SK-N-SH treated with all-trans-retinoic acid at 6 μM for 48 hours (cell line): ENCODE measurements at regions not wholly inside any gene's neighbourhood (a gene's known extent, or its start where the extent isn't known, plus 50 kb on each side); places are given as distances from the start of the nearest gene placed in this dataset.

Experiments
- ARNTL ChIP-seq: fragments of 450-650 bp; formaldehyde crosslinking; IDR thresholded peaks from 2 replicates; pipeline ENCODE4 v1.5.0; 2020; ENCODE audit warnings: low read depth, mild to moderate bottlenecking, moderate library complexity, borderline replicate concordance
- CREB5 ChIP-seq: fragments of 250-450 bp; sonication (Bioruptor Pico); IDR thresholded peaks from 2 replicates; pipeline ENCODE4 v1.5.1; 2020; ENCODE audit warnings: low read depth, mild to moderate bottlenecking, moderate library complexity
- CSRNP3 ChIP-seq: fragments of 250-450 bp; sonication (Bioruptor Pico); IDR thresholded peaks from 2 replicates; pipeline ENCODE4 v1.5.1; 2021; ENCODE audit warnings: mild to moderate bottlenecking, moderate library complexity
- PPARA ChIP-seq: fragments of 250-450 bp; sonication (Bioruptor Pico); IDR thresholded peaks from 2 replicates; pipeline ENCODE4 v1.5.0; 2020; ENCODE audit warnings: mild to moderate bottlenecking, borderline replicate concordance
- SNAI2 ChIP-seq: fragments of 250-450 bp; sonication (Bioruptor Pico); IDR thresholded peaks from 2 replicates; pipeline ENCODE4 v1.5.0; 2020; ENCODE audit warnings: mild to moderate bottlenecking, moderate library complexity
- ZC3H10 ChIP-seq: fragments of 250-450 bp; sonication (Bioruptor Pico); IDR thresholded peaks from 2 replicates; pipeline ENCODE4 v1.5.1; 2021; ENCODE audit warnings: mild to moderate bottlenecking, moderate library complexity
- ZNF8 ChIP-seq: fragments of 450-650 bp; formaldehyde crosslinking; IDR thresholded peaks from 2 replicates; pipeline ENCODE4 v1.5.0; 2020; ENCODE audit warnings: mild to moderate bottlenecking, moderate library complexity

- TF ChIP-seq ZC3H10 (CRISPR knock-in tag) (no peak), CREB5 (CRISPR knock-in tag) (no peak), ARNTL (CRISPR knock-in tag) (no peak), CSRNP3 (CRISPR knock-in tag) (no peak), ZNF8 (no peak), SNAI2 (CRISPR knock-in tag) (no peak), PPARA (CRISPR knock-in tag) (no peak)
Observed at GRCh38 chr1:112251766-112252506, 144.1 kb upstream of the CTTNBP2NL start.
